Lower leg skin (tissue), 4 donors: ENCODE measurements at regions not wholly inside any gene's neighbourhood (a gene's known extent, or its start where the extent isn't known, plus 50 kb on each side); places are given as distances from the start of the nearest gene placed in this dataset.

ENCODE experiments used
- DNase-seq, 2 donors: peaks; one replicate each; pipeline ENCODE4 v3.0.0-alpha.2; 2019; ENCODE audit warnings: low spot score in 2 of 2
- H3K4me3 ChIP-seq: fragments of 200-600 bp; sonication (generic); 2 replicates; pipeline ENCODE4 v1.5.1; 2017; ENCODE audit warnings: mild to moderate bottlenecking, low read depth; ENCODE audit not compliant: poor library complexity, severe bottlenecking
- POLR2A ChIP-seq, 2 donors: fragments of 450-650 bp; IDR thresholded peaks; one replicate each; pipeline ENCODE4 v1.6.1; 2016 to 2017; ENCODE audit warnings: antibody characterized with exemption in 2 of 2, mild to moderate bottlenecking in 1 of 2, moderate library complexity in 1 of 2
- WGBS, 2 donors: methylation state at CpG; one replicate each; pipeline ENCODE4 v1.1.5; 2018; 5-methylcytosine and 5-hydroxymethylcytosine counted together
- intact Hi-C: fragments of 100-400 bp; cut with DNase I; formaldehyde crosslinking; loops from one replicate; pipeline ENCODE4 v1.15.0; 2023; ENCODE audit warnings: low total_unique reads
- TF ChIP-seq, protein P1 (sequence below), 3 donors: fragments of 450-650 bp; IDR thresholded peaks; one replicate each; pipeline ENCODE4 v1.5.1; 2016; ENCODE audit warnings: antibody characterized with exemption in 3 of 3, mild to moderate bottlenecking in 3 of 3, moderate library complexity in 2 of 3

DNA sequence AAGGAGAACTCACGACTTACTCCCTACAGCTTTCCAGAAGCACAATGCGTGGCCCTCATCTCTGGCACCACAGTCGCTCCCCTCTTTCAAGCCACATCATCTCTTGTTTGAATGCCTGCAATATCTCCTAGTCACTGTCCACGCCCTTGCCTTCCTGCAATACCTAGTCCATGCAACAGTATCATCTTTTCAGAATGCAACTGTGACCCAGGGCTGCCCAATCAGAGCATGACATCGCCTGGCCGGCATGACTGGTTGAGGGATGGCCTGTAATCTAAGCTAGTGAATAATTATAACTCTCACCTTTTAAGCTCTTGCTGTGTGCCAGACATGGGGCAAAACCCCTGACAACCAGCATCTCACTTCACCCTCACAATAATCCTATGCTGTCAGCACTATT, 52.5 kb upstream of the CPEB4 start:
- no peak overlapping the region for H3K4me3 ChIP-seq
- TF ChIP-seq, protein P1, sequence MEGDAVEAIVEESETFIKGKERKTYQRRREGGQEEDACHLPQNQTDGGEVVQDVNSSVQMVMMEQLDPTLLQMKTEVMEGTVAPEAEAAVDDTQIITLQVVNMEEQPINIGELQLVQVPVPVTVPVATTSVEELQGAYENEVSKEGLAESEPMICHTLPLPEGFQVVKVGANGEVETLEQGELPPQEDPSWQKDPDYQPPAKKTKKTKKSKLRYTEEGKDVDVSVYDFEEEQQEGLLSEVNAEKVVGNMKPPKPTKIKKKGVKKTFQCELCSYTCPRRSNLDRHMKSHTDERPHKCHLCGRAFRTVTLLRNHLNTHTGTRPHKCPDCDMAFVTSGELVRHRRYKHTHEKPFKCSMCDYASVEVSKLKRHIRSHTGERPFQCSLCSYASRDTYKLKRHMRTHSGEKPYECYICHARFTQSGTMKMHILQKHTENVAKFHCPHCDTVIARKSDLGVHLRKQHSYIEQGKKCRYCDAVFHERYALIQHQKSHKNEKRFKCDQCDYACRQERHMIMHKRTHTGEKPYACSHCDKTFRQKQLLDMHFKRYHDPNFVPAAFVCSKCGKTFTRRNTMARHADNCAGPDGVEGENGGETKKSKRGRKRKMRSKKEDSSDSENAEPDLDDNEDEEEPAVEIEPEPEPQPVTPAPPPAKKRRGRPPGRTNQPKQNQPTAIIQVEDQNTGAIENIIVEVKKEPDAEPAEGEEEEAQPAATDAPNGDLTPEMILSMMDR (IDR thresholded peaks at IDR 0.05), result no peak
- TF ChIP-seq POLR2A (IDR thresholded peaks at IDR 0.05), result no peak
- DNase-seq, result no peak
- WGBS, 2 donors, result 77 to 80% methylated on average over 6 of the region's 6 CpGs
- intact Hi-C loops, result no loop called here

DNA sequence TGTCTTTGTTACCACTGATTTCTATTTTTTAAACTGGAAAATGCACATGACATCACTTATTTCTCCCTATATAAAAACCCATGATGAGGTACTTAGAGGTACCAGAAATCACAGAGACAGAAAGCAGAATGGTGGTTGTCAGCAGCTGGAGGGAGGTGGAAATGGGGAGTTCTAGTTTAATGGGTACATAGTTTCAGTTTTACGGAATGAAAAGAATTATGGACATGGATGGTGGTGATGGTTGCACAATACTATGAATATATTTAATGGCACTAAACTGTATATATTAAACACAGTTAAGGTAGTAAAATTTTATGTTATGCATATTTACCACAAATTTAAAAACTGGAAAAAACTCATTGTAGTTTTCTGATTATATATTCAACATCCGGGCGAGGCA, 50.5 kb upstream of the CPEB4 start:
- intact Hi-C loops, result no loop called here
- H3K4me3 ChIP-seq, result no peak overlapping the region
- DNase-seq, result no peak
- 94 to 97% methylated on average over 3 of the region's 3 CpGs for WGBS, 2 donors
- TF ChIP-seq, protein P1 (IDR thresholded peaks at IDR 0.05), result no peak
- TF ChIP-seq POLR2A (IDR thresholded peaks at IDR 0.05), result no peak
